Ovary (tissue), 7 donors: ENCODE measurements at regions not wholly inside any gene's neighbourhood (a gene's known extent, or its start where the extent isn't known, plus 50 kb on each side); places are given as distances from the start of the nearest gene placed in this dataset.

Experiments used
- DNase-seq, 5 donors: peaks; one replicate each; pipeline ENCODE4 v3.0.0-alpha.2; 2019 to 2020
- H3K27ac ChIP-seq, 2 donors: fragments of 200-600 bp; one replicate each; pipeline versions ENCODE4 v1.5.1 to v1.8.0; 2019 to 2022
- H3K27me3 ChIP-seq: fragments of 200-600 bp; one replicate; pipeline ENCODE4 v1.8.0; 2022
- H3K36me3 ChIP-seq: fragments of 200-600 bp; sonication (generic); one replicate; pipeline ENCODE4 v1.5.1; 2019
- H3K4me1 ChIP-seq: one replicate; pipeline ENCODE4 v1.8.1; 2013; ENCODE audit warnings: mild to moderate bottlenecking, moderate library complexity; ENCODE audit not compliant: insufficient read depth
- H3K4me3 ChIP-seq: fragments of 200-600 bp; sonication (generic); one replicate; pipeline ENCODE4 v1.5.1; 2017
- H3K9me3 ChIP-seq, 2 donors: fragments of 200-600 bp in 1 of 2; sonication (generic) in 1 of 2; one replicate each; pipeline versions ENCODE4 v1.5.1 to v1.8.1; 2013 to 2019; ENCODE audit warnings: mild to moderate bottlenecking in 1 of 2, moderate library complexity in 1 of 2
- EP300 ChIP-seq: sonication (generic); formaldehyde crosslinking; IDR thresholded peaks from one replicate; pipeline ENCODE4 v1.6.1; 2017; ENCODE audit warnings: antibody characterized with exemption
- POLR2A ChIP-seq: fragments of 450-650 bp; IDR thresholded peaks from one replicate; pipeline ENCODE4 v1.6.1; 2017; ENCODE audit warnings: antibody characterized with exemption, mild to moderate bottlenecking, moderate library complexity
- WGBS, 3 donors: extraction: QIAGEN DNeasy Blood & Tissue Kit in 1 of 3; methylation state at CpG; one replicate each; pipeline versions ENCODE4 v1.1.5 to v1.1.7; 2013 to 2017; 5-methylcytosine and 5-hydroxymethylcytosine counted together
- intact Hi-C, 4 donors: fragments of 100-400 bp; cut with DNase I; formaldehyde crosslinking; loops; one replicate each; pipeline versions ENCODE4 v1.11.0 to v1.15.1; 2022 to 2023
- TF ChIP-seq, protein P1 (sequence below), 3 donors: fragments of 450-650 bp in 2 of 3; fragments of 200-600 bp in 1 of 3; IDR thresholded peaks; one replicate each; pipeline versions ENCODE4 v1.5.1 to v1.8.0; 2016 to 2022; ENCODE audit warnings: antibody characterized with exemption in 3 of 3, mild to moderate bottlenecking in 1 of 3
- donor health status: DM: no; HTN: no; CAD: no; lungs with moderate emphysema.
- donor health status: DM: no; HTN: no; CAD: no.
- donor health status: Bipolar disorder and iron deficiency.
- donor health status: DM: no; HTN: no; CAD: no.
- donor health status: DM: yes; HTN: yes; CAD: no.

DNA sequence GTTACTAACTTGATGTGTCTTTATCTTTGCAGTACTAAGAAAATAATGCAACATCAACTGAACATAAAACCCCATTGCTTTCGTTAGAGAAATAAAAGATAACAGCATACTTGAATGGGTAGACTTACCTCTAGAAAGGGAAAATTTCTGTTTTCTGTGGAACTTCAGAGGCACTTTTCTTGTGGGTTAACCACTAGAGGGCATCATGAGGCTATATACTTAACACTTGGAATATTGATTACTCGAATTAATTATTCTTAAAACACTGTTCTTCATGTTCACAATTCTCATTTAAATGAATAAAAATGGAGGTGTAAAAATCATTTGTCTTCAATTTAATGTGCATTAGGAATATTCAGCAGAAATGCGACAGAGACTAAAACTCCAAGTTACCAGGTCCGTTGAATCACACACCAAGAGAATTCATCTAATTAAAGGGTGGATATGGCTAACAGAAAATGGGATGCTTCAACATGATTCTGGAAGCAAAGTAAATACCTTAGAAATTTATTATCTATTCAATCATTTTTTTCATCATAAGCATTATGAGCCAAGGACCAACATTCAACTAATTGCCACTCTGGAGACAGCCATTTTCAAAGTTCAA lies 330.8 kb upstream of the PREP start:
- Histone ChIP-seq H3K27me3 (no peaks in the 10 kb centered on the region), H3K4me3 (no peak overlapping the region), H3K4me1 (no peaks in the 10 kb centered on the region), H3K27ac (no peak overlapping the region), H3K36me3 (no peaks in the 10 kb centered on the region), H3K9me3 (no peaks in the 10 kb centered on the region)
- DNase-seq = no peak
- 69 to 75% (median 73%) methylated on average over 4 of the region's 4 CpGs for WGBS, 3 donors
- intact Hi-C loops = loop anchor here in 1 of 4 donors (10.0 kb wide), 1 partner anchor 351 kb away; the partner anchor contains the start of gene PRDM1
- TF ChIP-seq EP300 (no peak), POLR2A (no peak)
- TF ChIP-seq, protein P1, sequence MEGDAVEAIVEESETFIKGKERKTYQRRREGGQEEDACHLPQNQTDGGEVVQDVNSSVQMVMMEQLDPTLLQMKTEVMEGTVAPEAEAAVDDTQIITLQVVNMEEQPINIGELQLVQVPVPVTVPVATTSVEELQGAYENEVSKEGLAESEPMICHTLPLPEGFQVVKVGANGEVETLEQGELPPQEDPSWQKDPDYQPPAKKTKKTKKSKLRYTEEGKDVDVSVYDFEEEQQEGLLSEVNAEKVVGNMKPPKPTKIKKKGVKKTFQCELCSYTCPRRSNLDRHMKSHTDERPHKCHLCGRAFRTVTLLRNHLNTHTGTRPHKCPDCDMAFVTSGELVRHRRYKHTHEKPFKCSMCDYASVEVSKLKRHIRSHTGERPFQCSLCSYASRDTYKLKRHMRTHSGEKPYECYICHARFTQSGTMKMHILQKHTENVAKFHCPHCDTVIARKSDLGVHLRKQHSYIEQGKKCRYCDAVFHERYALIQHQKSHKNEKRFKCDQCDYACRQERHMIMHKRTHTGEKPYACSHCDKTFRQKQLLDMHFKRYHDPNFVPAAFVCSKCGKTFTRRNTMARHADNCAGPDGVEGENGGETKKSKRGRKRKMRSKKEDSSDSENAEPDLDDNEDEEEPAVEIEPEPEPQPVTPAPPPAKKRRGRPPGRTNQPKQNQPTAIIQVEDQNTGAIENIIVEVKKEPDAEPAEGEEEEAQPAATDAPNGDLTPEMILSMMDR (IDR thresholded peaks at IDR 0.05) = no peak

DNA sequence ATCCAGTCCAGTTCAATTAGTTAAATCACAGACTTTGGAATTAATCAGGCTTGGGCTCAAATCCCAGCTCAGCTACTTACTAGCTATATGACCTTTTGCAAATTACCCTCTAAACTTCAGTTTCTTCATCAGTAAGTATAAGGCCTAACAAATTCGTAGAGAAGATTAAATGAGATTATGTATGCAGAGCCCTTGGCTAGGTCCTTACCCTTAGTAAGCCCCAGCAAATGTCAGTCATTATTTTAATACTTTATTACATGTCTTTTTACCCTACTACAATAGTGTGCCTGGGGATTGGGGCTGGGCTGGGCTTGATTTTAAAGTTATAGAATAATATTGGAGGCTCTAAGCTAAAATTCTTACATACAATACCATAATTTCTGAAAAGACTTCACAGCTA lies 326.1 kb upstream of the PREP start:
- DNase-seq = no peak
- Histone ChIP-seq H3K4me1 (no peaks in the 10 kb centered on the region), H3K36me3 (no peaks in the 10 kb centered on the region), H3K27me3 (no peaks in the 10 kb centered on the region), H3K27ac (no peak overlapping the region), H3K4me3 (no peak overlapping the region), H3K9me3 (no peaks in the 10 kb centered on the region)
- intact Hi-C loops = no loop called here
- TF ChIP-seq EP300 (no peak), POLR2A (no peak)
- TF ChIP-seq, protein P1 (IDR thresholded peaks at IDR 0.05) = no peak
- 92 to 93% (median 93%) methylated on average over 1 of the region's 1 CpG for WGBS, 3 donors

DNA sequence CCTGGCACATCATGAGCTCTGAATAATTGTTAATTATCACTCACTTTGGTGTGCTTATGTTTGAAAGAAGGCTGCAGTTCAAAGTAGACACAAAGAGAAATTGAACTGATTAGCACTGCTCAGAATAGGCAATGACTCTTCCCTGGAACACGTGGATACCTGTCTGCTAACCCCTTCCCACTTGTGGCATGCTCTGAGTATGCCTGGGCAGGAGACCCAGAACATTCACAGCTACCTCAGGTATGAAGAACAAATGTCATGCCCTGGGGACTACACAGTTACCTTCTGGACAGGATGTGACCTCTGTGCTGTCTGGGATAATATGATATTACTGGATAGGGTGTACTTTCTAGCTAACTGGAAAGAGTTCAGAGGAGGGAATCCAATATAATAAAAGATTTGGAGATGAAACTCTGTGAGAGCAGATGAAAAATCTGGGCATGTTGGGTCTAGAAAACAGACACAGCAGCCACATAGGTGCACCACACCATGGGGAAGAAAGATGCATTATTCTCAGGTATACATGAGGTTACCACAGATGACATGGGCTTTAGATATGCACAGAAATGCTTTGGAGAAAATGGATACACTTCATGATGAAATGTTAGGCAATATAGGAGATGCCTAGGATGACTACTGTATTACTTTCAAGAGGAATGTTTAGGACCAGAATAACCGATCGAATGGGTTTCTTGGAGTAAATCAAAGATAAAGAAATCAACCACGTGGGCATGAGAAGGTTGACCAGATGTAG lies 324.2 kb upstream of the PREP start:
- Histone ChIP-seq H3K9me3 (no peaks in the 10 kb centered on the region), H3K27ac (no peak overlapping the region), H3K36me3 (no peaks in the 10 kb centered on the region), H3K4me1 (no peaks in the 10 kb centered on the region), H3K4me3 (no peak overlapping the region), H3K27me3 (no peaks in the 10 kb centered on the region)
- no peak for TF ChIP-seq EP300
- TF ChIP-seq, protein P1 (IDR thresholded peaks at IDR 0.05) = no peak
- no peak for TF ChIP-seq POLR2A
- no peak for DNase-seq
- intact Hi-C loops = no loop called here
- WGBS, 3 donors = 87 to 91% (median 88%) methylated on average over 4 of the region's 4 CpGs

DNA sequence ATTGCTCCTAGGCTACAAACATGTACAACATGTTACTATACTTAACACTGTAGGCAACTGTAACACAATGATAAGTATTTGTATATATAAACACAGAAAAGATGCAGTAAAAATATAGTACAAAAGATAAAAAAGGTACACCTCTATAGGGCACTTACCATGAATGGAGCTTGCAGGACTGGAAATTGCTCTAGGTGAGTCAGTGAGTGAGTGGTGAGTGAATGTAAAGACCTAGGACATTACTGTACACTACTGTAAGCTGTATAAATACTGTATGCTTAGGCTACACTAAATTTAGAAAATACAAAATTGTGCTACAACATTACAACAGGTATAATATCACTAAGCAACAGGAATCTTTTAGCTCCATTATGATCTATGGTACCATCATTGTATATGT lies 312.0 kb upstream of the PREP start:
- Histone ChIP-seq H3K27me3 (no peaks in the 10 kb centered on the region), H3K4me3 (no peak overlapping the region), H3K27ac (no peak overlapping the region), H3K9me3 (no peaks in the 10 kb centered on the region), H3K36me3 (no peaks in the 10 kb centered on the region), H3K4me1 (no peaks in the 10 kb centered on the region)
- intact Hi-C loops = no loop called here
- no peak for TF ChIP-seq POLR2A
- DNase-seq = no peak

DNA sequence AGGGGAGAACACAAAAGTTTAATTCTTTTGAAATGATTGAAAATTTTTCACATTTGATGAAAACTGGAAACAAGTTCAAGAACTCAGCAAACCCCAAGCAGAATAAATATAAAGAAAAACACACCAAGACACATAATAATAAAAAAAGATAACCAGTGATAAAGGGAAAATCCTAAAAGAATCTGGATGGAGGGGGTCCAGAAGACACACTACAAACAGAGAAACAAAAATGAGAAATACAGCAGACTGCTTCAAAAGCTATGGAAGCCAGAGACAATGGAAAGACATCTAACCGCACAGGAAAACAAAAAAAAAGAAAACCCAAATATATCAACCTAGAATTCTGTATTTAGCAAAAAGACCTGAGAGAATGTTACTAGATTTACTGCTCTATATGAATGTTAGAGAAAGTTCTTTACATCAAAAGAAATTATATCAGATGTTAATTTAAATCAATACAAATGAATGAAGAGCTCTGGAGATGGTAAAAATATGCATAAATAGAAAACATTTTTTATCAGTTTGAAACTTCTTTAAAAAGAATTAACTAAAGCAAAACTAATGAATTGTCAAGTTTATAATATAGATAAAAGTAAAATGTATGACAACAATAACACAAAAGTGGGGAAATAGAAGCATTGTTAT lies 310.7 kb upstream of the PREP start:
- H3K4me1 ChIP-seq = no peaks in the 10 kb centered on the region
- H3K27me3 ChIP-seq = no peaks in the 10 kb centered on the region
- H3K4me3 ChIP-seq = no peak overlapping the region
- H3K9me3 ChIP-seq = no peaks in the 10 kb centered on the region
- DNase-seq = no peak
- TF ChIP-seq POLR2A (no peak), EP300 (no peak)
- TF ChIP-seq, protein P1 (IDR thresholded peaks at IDR 0.05) = no peak
- no peaks in the 10 kb centered on the region for H3K36me3 ChIP-seq
- H3K27ac ChIP-seq = no peak overlapping the region
- intact Hi-C loops = no loop called here
- 86 to 100% (median 89%) methylated on average over 1 of the region's 1 CpG for WGBS, 3 donors
